NT2/D1 (cell line): ENCODE measurements at regions not wholly inside any gene's neighbourhood (a gene's known extent, or its start where the extent isn't known, plus 50 kb on each side); places are given as distances from the start of the nearest gene placed in this dataset.

Experiments used
- SUZ12 ChIP-seq: IDR thresholded peaks from 2 replicates; pipeline ENCODE4 v1.6.1; 2011; ENCODE audit not compliant: insufficient read length, insufficient read depth; ENCODE audit errors: extremely low read depth
- ZNF274 ChIP-seq: IDR thresholded peaks from 2 replicates; pipeline ENCODE4 v1.6.1; 2011; ENCODE audit warnings: mild to moderate bottlenecking, low read depth, low read length

DNA sequence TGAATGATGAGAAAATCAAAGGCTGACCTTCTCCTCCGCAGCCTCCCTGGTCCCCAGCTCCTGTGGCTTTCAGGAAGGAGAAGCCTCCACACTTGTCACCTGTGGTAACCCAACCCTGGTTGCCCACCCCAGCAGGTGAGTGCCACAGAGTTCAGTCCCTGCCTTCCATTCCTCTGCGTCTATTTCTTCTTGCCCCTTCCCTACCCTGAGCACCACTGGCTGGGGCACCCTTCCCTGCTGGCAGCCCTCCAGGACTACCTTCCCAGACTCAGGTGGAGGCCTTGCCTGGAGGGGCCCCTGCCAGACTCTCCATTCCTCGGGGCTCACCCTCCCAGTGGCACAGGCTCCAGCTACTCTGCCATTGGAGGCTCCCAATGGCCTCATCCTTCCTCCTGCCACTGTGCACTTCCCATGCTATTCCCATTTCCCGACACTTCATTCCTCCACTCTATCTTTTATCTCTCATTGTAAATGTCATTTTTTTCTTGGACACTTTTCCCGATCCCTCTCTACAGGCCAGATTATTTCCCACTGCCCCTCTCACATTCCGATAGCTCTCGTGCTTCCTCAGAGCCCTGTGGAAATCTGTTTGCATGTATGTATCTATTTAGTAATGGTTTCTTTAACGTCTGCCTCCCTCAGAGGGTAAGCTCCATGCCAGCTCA lies 90.6 kb upstream of the PCBD1 start:
- TF ChIP-seq SUZ12 (no peak), ZNF274 (no peak)
